H1 (cell line): ENCODE measurements at regions not wholly inside any gene's neighbourhood (a gene's known extent, or its start where the extent isn't known, plus 50 kb on each side); places are given as distances from the start of the nearest gene placed in this dataset.

ENCODE experiments used
- HDAC2 ChIP-seq, 2 experiments: fragments of 300-600 bp in 1 of 2; sonication (generic) in 1 of 2; IDR thresholded peaks; 2 replicates each; pipeline ENCODE4 v1.6.1; 2011 to 2012; ENCODE audit warnings: low read depth in 2 of 2, low read length in 2 of 2, mild to moderate bottlenecking in 2 of 2, moderate library complexity in 2 of 2, borderline replicate concordance in 1 of 2, inconsistent platforms in 1 of 2
- MAFK ChIP-seq: IDR thresholded peaks from 2 replicates; pipeline ENCODE4 v1.6.1; 2012; ENCODE audit warnings: low read depth, mild to moderate bottlenecking, improper control_type of control experiment, low read length
- POLR2AphosphoS5 ChIP-seq: IDR thresholded peaks from 2 replicates; pipeline ENCODE4 v1.6.1; 2011; ENCODE audit warnings: low read depth, low read length
- TF ChIP-seq, protein P1 (sequence below), 3 experiments: IDR thresholded peaks; 1 replicate in 2 of 3; 2 replicates in 1 of 3; pipeline versions ENCODE4 v1.5.1 to v1.6.1; 2011; ENCODE audit warnings: low read length in 3 of 3, mild to moderate bottlenecking in 3 of 3, inconsistent platforms in 2 of 3, low read depth in 1 of 3, moderate library complexity in 1 of 3; ENCODE audit not compliant: insufficient read depth in 1 of 3; ENCODE audit errors: control extremely low read depth in 1 of 3

DNA sequence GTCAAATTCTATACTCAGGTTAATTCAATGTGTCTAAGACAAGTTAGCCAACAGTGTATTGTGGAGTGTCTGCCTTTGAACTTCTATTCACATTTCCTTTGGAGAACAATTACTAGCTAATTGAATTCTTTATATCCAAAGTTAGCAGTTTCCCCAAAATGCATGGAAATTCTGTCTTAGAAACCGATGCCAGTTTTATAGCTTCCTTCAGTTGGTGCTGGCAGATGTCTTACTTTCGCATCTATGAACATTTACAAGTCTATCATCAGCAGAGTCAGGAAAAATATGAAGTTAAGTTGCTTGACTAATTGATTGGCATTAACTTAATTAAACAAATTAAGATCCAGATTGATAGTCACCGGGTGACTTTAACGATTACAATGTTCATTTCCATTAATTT lies 527.6 kb upstream of the CDH18 start (continued):
- TF ChIP-seq, protein P1, sequence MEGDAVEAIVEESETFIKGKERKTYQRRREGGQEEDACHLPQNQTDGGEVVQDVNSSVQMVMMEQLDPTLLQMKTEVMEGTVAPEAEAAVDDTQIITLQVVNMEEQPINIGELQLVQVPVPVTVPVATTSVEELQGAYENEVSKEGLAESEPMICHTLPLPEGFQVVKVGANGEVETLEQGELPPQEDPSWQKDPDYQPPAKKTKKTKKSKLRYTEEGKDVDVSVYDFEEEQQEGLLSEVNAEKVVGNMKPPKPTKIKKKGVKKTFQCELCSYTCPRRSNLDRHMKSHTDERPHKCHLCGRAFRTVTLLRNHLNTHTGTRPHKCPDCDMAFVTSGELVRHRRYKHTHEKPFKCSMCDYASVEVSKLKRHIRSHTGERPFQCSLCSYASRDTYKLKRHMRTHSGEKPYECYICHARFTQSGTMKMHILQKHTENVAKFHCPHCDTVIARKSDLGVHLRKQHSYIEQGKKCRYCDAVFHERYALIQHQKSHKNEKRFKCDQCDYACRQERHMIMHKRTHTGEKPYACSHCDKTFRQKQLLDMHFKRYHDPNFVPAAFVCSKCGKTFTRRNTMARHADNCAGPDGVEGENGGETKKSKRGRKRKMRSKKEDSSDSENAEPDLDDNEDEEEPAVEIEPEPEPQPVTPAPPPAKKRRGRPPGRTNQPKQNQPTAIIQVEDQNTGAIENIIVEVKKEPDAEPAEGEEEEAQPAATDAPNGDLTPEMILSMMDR (IDR thresholded peaks at IDR 0.05; ENCODE audit: control extremely low read depth in 1 of 3, insufficient read depth in 1 of 3, low read depth in 1 of 3, low read length in 3 of 3) = no peak
- TF ChIP-seq POLR2AphosphoS5 (no peak), HDAC2 (IDR thresholded peaks at IDR 0.05; ENCODE audit: borderline replicate concordance in 1 of 2, low read depth in 2 of 2, low read length in 2 of 2) (no peak), MAFK (no peak)
